HEK293 (cell line): ENCODE measurements at regions not wholly inside any gene's neighbourhood (a gene's known extent, or its start where the extent isn't known, plus 50 kb on each side); places are given as distances from the start of the nearest gene placed in this dataset.

Experiments used
- CTCF ChIA-PET: fragments of 350-600 bp; formaldehyde crosslinking; extraction: SDS; loops from one replicate; lab custom pipeline; 2021; ENCODE audit warnings: antibody characterized with exemption; lab: Yijun Ruan, JAX
- POLR2A ChIA-PET: fragments of 300-600 bp; formaldehyde crosslinking; extraction: SDS; loops from one replicate; lab custom pipeline; 2020; ENCODE audit warnings: antibody characterized with exemption, inconsistent platforms; lab: Yijun Ruan, JAX
- H3K27ac ChIP-seq: fragments of 200-500 bp; sonication (Bioruptor generic); 2 replicates; pipeline ENCODE4 v1.5.1; 2014; ENCODE audit warnings: low read depth, low read length, control low read depth, inconsistent platforms; ENCODE audit errors: extremely low read depth
- H3K36me3 ChIP-seq, 2 experiments: fragments of 200-500 bp in 1 of 2; sonication (Bioruptor generic) in 1 of 2; 1 replicate in 1 of 2; 2 replicates in 1 of 2; pipeline ENCODE4 v1.5.1; 2014 to 2017; ENCODE audit warnings: inconsistent platforms in 2 of 2, low read length in 2 of 2; ENCODE audit not compliant: control insufficient read depth in 2 of 2, insufficient read depth in 1 of 2
- H3K4me1 ChIP-seq: fragments of 200-500 bp; sonication (Bioruptor generic); 2 replicates; pipeline ENCODE4 v1.5.1; 2014; ENCODE audit warnings: mild to moderate bottlenecking, low read length, inconsistent platforms; ENCODE audit not compliant: control insufficient read depth, insufficient read depth
- H3K4me3 ChIP-seq: 2 replicates; pipeline ENCODE4 v1.5.1; 2011; ENCODE audit warnings: low read depth, mild to moderate bottlenecking, control low read depth, low read length, moderate library complexity
- H3K9me3 ChIP-seq: fragments of 200-500 bp; sonication (Bioruptor generic); 2 replicates; pipeline ENCODE4 v1.5.1; 2014; ENCODE audit warnings: low read depth, low read length, inconsistent platforms; ENCODE audit not compliant: control insufficient read depth, insufficient read depth
- FEZF1 ChIP-seq: fragments of 450-650 bp; formaldehyde crosslinking; IDR thresholded peaks from 2 replicates; pipeline ENCODE4 v1.5.1; 2016; ENCODE audit warnings: missing biosample characterization, missing genetic modification characterization
- GLIS2 ChIP-seq: fragments of 450-650 bp; formaldehyde crosslinking; IDR thresholded peaks from 2 replicates; pipeline ENCODE4 v1.5.1; 2016; ENCODE audit warnings: missing biosample characterization, missing genetic modification characterization
- HOXA7 ChIP-seq: sonication (generic); formaldehyde crosslinking; IDR thresholded peaks from 2 replicates; pipeline ENCODE4 v1.8.1; 2022; ENCODE audit warnings: missing genetic modification reagents, borderline replicate concordance
- MEIS1 ChIP-seq: sonication (generic); formaldehyde crosslinking; IDR thresholded peaks from 2 replicates; pipeline ENCODE4 v1.8.1; 2022; ENCODE audit warnings: missing genetic modification reagents, mild to moderate bottlenecking, borderline replicate concordance
- MZF1 ChIP-seq: fragments of 450-650 bp; formaldehyde crosslinking; IDR thresholded peaks from 2 replicates; pipeline ENCODE4 v1.5.1; 2017; ENCODE audit warnings: missing biosample characterization, missing genetic modification characterization, borderline replicate concordance
- SETDB1 ChIP-seq: IDR thresholded peaks from one replicate; pipeline ENCODE4 v1.6.1; 2017; ENCODE audit warnings: mild to moderate bottlenecking, low read length, moderate library complexity, mixed read lengths; ENCODE audit not compliant: insufficient read length
- SP7 ChIP-seq: fragments of 450-650 bp; formaldehyde crosslinking; IDR thresholded peaks from 2 replicates; pipeline ENCODE4 v1.5.1; 2016; ENCODE audit warnings: missing biosample characterization, missing genetic modification characterization
- TRIM28 ChIP-seq: IDR thresholded peaks from 2 replicates; pipeline ENCODE4 v1.6.1; 2011; ENCODE audit warnings: low read length, control low read depth, borderline replicate concordance
- ZFP3 ChIP-seq: fragments of 450-650 bp; formaldehyde crosslinking; IDR thresholded peaks from 2 replicates; pipeline ENCODE4 v1.5.1; 2016; ENCODE audit warnings: low read depth, missing biosample characterization, missing genetic modification characterization
- ZNF146 ChIP-seq: fragments of 450-650 bp; formaldehyde crosslinking; IDR thresholded peaks from 2 replicates; pipeline ENCODE4 v1.5.1; 2016; ENCODE audit warnings: missing biosample characterization, missing genetic modification characterization
- ZNF2 ChIP-seq: fragments of 450-650 bp; formaldehyde crosslinking; IDR thresholded peaks from 2 replicates; pipeline ENCODE4 v1.5.1; 2016; ENCODE audit warnings: missing biosample characterization, missing genetic modification characterization
- ZNF274 ChIP-seq, 2 experiments: fragments of 200-500 bp in 1 of 2; fragments of 450-650 bp in 1 of 2; sonication (Bioruptor generic) in 1 of 2; formaldehyde crosslinking in 1 of 2; IDR thresholded peaks; 2 replicates each; pipeline versions ENCODE4 v1.5.1 to v1.6.1; 2014 to 2016; ENCODE audit warnings: borderline replicate concordance in 1 of 2, inconsistent platforms in 1 of 2, low read length in 1 of 2, missing biosample characterization in 1 of 2, missing genetic modification characterization in 1 of 2
- ZNF311 ChIP-seq: fragments of 450-650 bp; formaldehyde crosslinking; IDR thresholded peaks from 2 replicates; pipeline ENCODE4 v1.5.1; 2017; ENCODE audit warnings: missing biosample characterization, missing genetic modification characterization, borderline replicate concordance
- ZNF558 ChIP-seq: fragments of 450-650 bp; formaldehyde crosslinking; IDR thresholded peaks from 2 replicates; pipeline ENCODE4 v1.5.1; 2016; ENCODE audit warnings: missing biosample characterization, missing genetic modification characterization
- ZNF560 ChIP-seq: fragments of 450-650 bp; formaldehyde crosslinking; IDR thresholded peaks from 2 replicates; pipeline ENCODE4 v1.5.1; 2017; ENCODE audit warnings: missing biosample characterization, missing genetic modification characterization, borderline replicate concordance
- ZNF571 ChIP-seq: fragments of 450-650 bp; formaldehyde crosslinking; IDR thresholded peaks from 2 replicates; pipeline ENCODE4 v1.5.0; 2017; ENCODE audit warnings: missing biosample characterization, missing genetic modification characterization
- ZNF621 ChIP-seq: fragments of 450-650 bp; formaldehyde crosslinking; IDR thresholded peaks from 2 replicates; pipeline ENCODE4 v1.5.1; 2017; ENCODE audit warnings: missing biosample characterization, missing genetic modification characterization
- ZNF747 ChIP-seq: fragments of 450-650 bp; formaldehyde crosslinking; IDR thresholded peaks from 2 replicates; pipeline ENCODE4 v1.5.1; 2016; ENCODE audit warnings: missing biosample characterization, missing genetic modification characterization
- ZNF777 ChIP-seq: fragments of 450-650 bp; formaldehyde crosslinking; IDR thresholded peaks from 2 replicates; pipeline ENCODE4 v1.5.1; 2017; ENCODE audit warnings: missing biosample characterization, missing genetic modification characterization, borderline replicate concordance
- TF ChIP-seq, protein P1 (sequence below): fragments of 450-650 bp; formaldehyde crosslinking; IDR thresholded peaks from 2 replicates; pipeline ENCODE4 v1.5.1; 2016; ENCODE audit warnings: missing biosample characterization, missing genetic modification characterization
- TF ChIP-seq, protein P2 (sequence below): fragments of 450-650 bp; formaldehyde crosslinking; IDR thresholded peaks from 2 replicates; pipeline ENCODE4 v1.5.1; 2016; ENCODE audit warnings: missing biosample characterization, missing genetic modification characterization
- TF ChIP-seq, protein P3 (sequence below): fragments of 450-650 bp; IDR thresholded peaks from 2 replicates; pipeline ENCODE4 v1.5.1; 2018; ENCODE audit warnings: missing biosample characterization, missing genetic modification characterization

DNA sequence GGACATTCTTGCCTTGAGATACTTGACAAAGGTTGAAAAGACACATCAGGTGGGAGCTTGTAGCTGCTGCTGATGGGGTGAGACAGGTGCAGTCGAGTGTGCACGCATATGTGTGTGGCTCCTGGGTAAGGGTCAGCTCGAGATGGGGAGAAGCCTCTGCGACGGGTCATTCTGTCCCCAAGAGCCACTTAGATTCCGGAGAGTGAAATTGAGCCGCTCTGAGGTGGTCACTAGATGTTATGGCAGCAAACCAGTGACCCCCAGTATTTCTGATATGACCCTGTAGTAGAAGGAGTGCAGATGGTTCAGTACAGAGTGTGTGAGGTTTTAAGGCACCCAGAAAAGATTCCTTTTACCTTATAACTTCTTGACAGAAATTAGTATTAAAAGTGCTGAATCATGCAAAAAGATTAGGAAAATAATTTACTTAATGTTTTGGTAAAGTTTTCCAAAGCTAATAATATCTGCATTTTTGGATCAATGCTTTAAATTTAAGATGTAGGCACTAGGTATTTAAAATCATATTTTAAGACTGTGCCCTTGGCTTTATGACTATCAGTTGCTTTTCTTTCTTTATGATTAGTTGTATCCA, 241.9 kb upstream of the TOPAZ1 start:
- H3K36me3 ChIP-seq: no peaks in the 10 kb centered on the region
- no peaks in the 10 kb centered on the region for H3K9me3 ChIP-seq
- H3K27ac ChIP-seq: peak overlapping the region; percentile 37; the same call in 1 of the 2 replicates
- CTCF ChIA-PET: interaction anchor here (0.6 to 1.1 kb wide), 2 partner anchors 58 to 199 kb away, joined by 3 to 4 read pairs; no protein-coding TSS in a partner anchor
- TF ChIP-seq, protein P1, sequence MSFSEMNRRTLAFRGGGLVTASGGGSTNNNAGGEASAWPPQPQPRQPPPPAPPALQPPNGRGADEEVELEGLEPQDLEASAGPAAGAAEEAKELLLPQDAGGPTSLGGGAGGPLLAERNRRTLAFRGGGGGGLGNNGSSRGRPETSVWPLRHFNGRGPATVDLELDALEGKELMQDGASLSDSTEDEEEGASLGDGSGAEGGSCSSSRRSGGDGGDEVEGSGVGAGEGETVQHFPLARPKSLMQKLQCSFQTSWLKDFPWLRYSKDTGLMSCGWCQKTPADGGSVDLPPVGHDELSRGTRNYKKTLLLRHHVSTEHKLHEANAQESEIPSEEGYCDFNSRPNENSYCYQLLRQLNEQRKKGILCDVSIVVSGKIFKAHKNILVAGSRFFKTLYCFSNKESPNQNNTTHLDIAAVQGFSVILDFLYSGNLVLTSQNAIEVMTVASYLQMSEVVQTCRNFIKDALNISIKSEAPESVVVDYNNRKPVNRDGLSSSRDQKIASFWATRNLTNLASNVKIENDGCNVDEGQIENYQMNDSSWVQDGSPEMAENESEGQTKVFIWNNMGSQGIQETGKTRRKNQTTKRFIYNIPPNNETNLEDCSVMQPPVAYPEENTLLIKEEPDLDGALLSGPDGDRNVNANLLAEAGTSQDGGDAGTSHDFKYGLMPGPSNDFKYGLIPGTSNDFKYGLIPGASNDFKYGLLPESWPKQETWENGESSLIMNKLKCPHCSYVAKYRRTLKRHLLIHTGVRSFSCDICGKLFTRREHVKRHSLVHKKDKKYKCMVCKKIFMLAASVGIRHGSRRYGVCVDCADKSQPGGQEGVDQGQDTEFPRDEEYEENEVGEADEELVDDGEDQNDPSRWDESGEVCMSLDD (tag by site-specific recombination): no peak
- TF ChIP-seq SETDB1 (peak; percentile 75), TRIM28 (peak; percentile 61; the same call in 1 of the 2 replicates)
- H3K4me3 ChIP-seq: peak overlapping the region; percentile 62
- no peaks in the 10 kb centered on the region; the same call in 1 of the 2 replicates for H3K4me1 ChIP-seq
- POLR2A ChIA-PET: no interaction called here

DNA sequence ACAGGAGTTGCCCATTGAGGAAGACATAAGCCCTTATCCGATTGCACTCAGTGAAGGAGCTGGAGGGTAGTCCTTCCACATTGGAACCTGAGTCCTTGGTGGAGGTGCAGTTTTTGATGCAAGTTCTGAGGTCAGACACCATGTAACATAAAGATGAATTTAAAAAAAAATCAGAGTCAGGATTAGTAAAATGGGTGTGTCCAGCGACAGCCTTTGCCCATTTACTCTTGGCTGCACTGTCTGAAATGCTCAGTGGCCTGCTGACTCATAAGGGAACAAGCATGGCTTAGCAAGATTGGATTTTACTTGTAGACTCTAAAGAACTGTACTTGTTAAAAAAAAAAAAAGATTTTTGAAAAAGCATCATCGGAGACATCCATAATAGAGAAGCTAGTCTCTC, 241.1 kb upstream of the TOPAZ1 start:
- H3K27ac ChIP-seq: no peak overlapping the region
- H3K36me3 ChIP-seq: no peaks in the 10 kb centered on the region
- no peak overlapping the region for H3K4me3 ChIP-seq
- ChIA-PET CTCF (no interaction called here), POLR2A (no interaction called here)
- TF ChIP-seq ZNF558 (no peak), HOXA7 (CRISPR knock-in tag) (no peak), ZNF560 (tag by site-specific recombination) (no peak), ZNF777 (no peak), MEIS1 (no peak), ZNF274 (IDR thresholded peaks at IDR 0.05; ENCODE audit: low read length) (no peak), ZNF274 (tag by site-specific recombination; IDR thresholded peaks at IDR 0.05; ENCODE audit: borderline replicate concordance) (no peak), ZFP3 (tag by site-specific recombination) (no peak), ZNF571 (no peak), ZNF621 (tag by site-specific recombination) (no peak), SP7 (no peak), ZNF747 (tag by site-specific recombination) (no peak), ZNF146 (tag by site-specific recombination) (no peak), GLIS2 (tag by site-specific recombination) (no peak), ZNF2 (tag by site-specific recombination) (no peak), ZNF311 (tag by site-specific recombination) (no peak), MZF1 (tag by site-specific recombination) (no peak), FEZF1 (tag by site-specific recombination) (no peak)
- TF ChIP-seq, protein P2, sequence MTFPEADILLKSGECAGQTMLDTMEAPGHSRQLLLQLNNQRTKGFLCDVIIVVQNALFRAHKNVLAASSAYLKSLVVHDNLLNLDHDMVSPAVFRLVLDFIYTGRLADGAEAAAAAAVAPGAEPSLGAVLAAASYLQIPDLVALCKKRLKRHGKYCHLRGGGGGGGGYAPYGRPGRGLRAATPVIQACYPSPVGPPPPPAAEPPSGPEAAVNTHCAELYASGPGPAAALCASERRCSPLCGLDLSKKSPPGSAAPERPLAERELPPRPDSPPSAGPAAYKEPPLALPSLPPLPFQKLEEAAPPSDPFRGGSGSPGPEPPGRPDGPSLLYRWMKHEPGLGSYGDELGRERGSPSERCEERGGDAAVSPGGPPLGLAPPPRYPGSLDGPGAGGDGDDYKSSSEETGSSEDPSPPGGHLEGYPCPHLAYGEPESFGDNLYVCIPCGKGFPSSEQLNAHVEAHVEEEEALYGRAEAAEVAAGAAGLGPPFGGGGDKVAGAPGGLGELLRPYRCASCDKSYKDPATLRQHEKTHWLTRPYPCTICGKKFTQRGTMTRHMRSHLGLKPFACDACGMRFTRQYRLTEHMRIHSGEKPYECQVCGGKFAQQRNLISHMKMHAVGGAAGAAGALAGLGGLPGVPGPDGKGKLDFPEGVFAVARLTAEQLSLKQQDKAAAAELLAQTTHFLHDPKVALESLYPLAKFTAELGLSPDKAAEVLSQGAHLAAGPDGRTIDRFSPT (tag by site-specific recombination): no peak
- TF ChIP-seq, protein P3, sequence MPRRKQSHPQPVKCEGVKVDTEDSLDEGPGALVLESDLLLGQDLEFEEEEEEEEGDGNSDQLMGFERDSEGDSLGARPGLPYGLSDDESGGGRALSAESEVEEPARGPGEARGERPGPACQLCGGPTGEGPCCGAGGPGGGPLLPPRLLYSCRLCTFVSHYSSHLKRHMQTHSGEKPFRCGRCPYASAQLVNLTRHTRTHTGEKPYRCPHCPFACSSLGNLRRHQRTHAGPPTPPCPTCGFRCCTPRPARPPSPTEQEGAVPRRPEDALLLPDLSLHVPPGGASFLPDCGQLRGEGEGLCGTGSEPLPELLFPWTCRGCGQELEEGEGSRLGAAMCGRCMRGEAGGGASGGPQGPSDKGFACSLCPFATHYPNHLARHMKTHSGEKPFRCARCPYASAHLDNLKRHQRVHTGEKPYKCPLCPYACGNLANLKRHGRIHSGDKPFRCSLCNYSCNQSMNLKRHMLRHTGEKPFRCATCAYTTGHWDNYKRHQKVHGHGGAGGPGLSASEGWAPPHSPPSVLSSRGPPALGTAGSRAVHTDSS (tag by site-specific recombination): no peak
- H3K9me3 ChIP-seq: no peaks in the 10 kb centered on the region
- H3K4me1 ChIP-seq: no peaks in the 10 kb centered on the region; the same call in 1 of the 2 replicates
